Cardiac muscle cell (in vitro differentiated cells and primary cell): ENCODE measurements at regions not wholly inside any gene's neighbourhood (a gene's known extent, or its start where the extent isn't known, plus 50 kb on each side); places are given as distances from the start of the nearest gene placed in this dataset.

Source experiments
- DNase-seq, 2 donors: peaks; one replicate each; pipeline versions ENCODE4 v3.0.0 to v3.0.0-alpha.2; 2010 to 2017; ENCODE audit warnings: low read depth in 1 of 2, low spot score in 1 of 2
- H3K27ac ChIP-seq: fragments of 200-600 bp; sonication (generic); 2 replicates; pipeline ENCODE4 v1.5.1; 2016
- H3K27me3 ChIP-seq: fragments of 200-600 bp; sonication (generic); 2 replicates; pipeline ENCODE4 v1.6.0; 2016; ENCODE audit warnings: control low read depth
- H3K36me3 ChIP-seq: fragments of 200-600 bp; sonication (generic); 2 replicates; pipeline ENCODE4 v1.5.1; 2016; ENCODE audit warnings: control low read depth
- H3K4me1 ChIP-seq: fragments of 200-600 bp; sonication (generic); 2 replicates; pipeline ENCODE4 v1.8.1; 2017; ENCODE audit warnings: low read depth, mild to moderate bottlenecking, mixed run types
- H3K4me3 ChIP-seq: fragments of 200-600 bp; sonication (generic); 2 replicates; pipeline ENCODE4 v1.5.1; 2016; ENCODE audit warnings: mild to moderate bottlenecking
- H3K9me3 ChIP-seq: fragments of 200-600 bp; sonication (generic); 2 replicates; pipeline ENCODE4 v1.5.1; 2017; ENCODE audit warnings: low read depth, mild to moderate bottlenecking, control low read depth
- CTCF ChIP-seq: IDR thresholded peaks from 2 replicates; pipeline ENCODE4 v1.5.1; 2012; ENCODE audit warnings: low read depth, mild to moderate bottlenecking, low read length

- Histone ChIP-seq H3K36me3 (no peaks in the 10 kb centered on the region), H3K9me3 (no peaks in the 10 kb centered on the region), H3K27ac (no peak overlapping the region), H3K4me1 (no peaks in the 10 kb centered on the region), H3K27me3 (no peaks in the 10 kb centered on the region), H3K4me3 (no peak overlapping the region)
- DNase-seq = no peak
- no peak for TF ChIP-seq CTCF
Observed at GRCh38 chr3:6447166-6447801, 413.6 kb upstream of the GRM7 start.

GRCh38 chr3:6448011-6448410, 412.9 kb upstream of the GRM7 start:
- H3K4me1 ChIP-seq = no peaks in the 10 kb centered on the region
- TF ChIP-seq CTCF = no peak
- no peaks in the 10 kb centered on the region for H3K36me3 ChIP-seq
- H3K9me3 ChIP-seq = no peaks in the 10 kb centered on the region
- H3K27ac ChIP-seq = no peak overlapping the region
- no peaks in the 10 kb centered on the region for H3K27me3 ChIP-seq
- DNase-seq = no peak
- H3K4me3 ChIP-seq = no peak overlapping the region

GRCh38 chr3:6449099-6449498, 411.8 kb upstream of the GRM7 start:
- TF ChIP-seq CTCF = no peak
- Histone ChIP-seq H3K4me3 (no peak overlapping the region), H3K27ac (no peak overlapping the region), H3K9me3 (no peaks in the 10 kb centered on the region), H3K27me3 (no peaks in the 10 kb centered on the region), H3K4me1 (no peaks in the 10 kb centered on the region), H3K36me3 (no peaks in the 10 kb centered on the region)
- no peak for DNase-seq

GRCh38 chr3:6452974-6453373, 407.9 kb upstream of the GRM7 start:
- H3K9me3 ChIP-seq = no peaks in the 10 kb centered on the region
- no peak for DNase-seq

GRCh38 chr3:6455031-6455430, 405.9 kb upstream of the GRM7 start:
- no peaks in the 10 kb centered on the region for H3K9me3 ChIP-seq
- H3K36me3 ChIP-seq = no peaks in the 10 kb centered on the region
- no peak for TF ChIP-seq CTCF
- DNase-seq = no peak
- no peak overlapping the region for H3K27ac ChIP-seq
- H3K27me3 ChIP-seq = no peaks in the 10 kb centered on the region
- H3K4me3 ChIP-seq = no peak overlapping the region
- no peaks in the 10 kb centered on the region for H3K4me1 ChIP-seq

More at GRCh38 chr3:6452974-6453373, 407.9 kb upstream of the GRM7 start:
- H3K36me3 ChIP-seq = no peaks in the 10 kb centered on the region
- H3K4me3 ChIP-seq = no peak overlapping the region
- H3K27me3 ChIP-seq = no peaks in the 10 kb centered on the region
- TF ChIP-seq CTCF = no peak
- no peak overlapping the region for H3K27ac ChIP-seq
- H3K4me1 ChIP-seq = no peaks in the 10 kb centered on the region
